ENCODE measurements at regions not wholly inside any gene's neighbourhood (a gene's known extent, or its start where the extent isn't known, plus 50 kb on each side); places are given as distances from the start of the nearest gene placed in this dataset.

DNA sequence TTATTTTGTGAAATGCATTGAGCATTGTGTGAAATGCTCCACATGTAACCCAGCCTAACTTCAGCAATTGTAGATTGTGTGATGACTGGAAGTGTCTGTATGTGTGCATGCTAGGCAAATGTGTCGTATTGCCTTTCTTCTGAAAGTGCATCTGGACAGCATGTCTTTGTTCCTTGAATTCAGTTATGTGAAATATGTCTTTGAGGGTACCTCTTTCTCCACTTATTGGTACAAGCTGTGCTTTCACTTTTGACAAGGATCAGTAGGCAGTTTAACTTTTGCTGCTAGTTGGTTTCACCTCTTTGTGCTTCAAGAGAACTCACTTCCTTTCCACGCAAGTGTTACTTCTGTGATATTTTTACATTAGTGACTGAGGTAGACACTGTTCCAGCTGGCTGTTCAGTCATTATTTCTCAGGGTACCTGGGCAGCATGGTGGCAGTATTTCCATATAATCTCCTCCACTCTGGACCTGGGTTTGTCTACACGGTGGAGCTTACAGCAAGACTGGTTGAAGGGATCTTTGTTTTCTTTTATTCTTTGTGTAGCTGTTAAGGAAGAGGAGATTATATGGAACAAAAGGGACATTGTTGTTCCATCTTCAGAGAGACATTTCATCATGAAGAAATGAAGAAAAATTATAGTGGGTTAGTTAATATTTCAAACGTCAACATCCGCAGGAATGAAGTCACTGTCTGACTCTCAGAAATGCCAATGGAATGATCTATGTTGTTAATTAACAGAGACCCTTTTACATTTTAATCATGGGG lies 175.4 kb downstream of the UTRN start:
- peak overlapping the region; percentile 73 for H3K27ac Mint-ChIP-seq
- H3K4me1 Mint-ChIP-seq: peaks cover 9% of the 10 kb centered on the region
- Histone ChIP-seq H4K20me1 (ENCODE audit: control insufficient read depth, insufficient read depth, low read length, poor library complexity, severe bottlenecking) (no peaks in the 10 kb centered on the region), H3K9ac (ENCODE audit: low read length) (no peak overlapping the region), H3K27me3 (replicated peaks in 1 of 4; ENCODE audit: control extremely low read depth in 1 of 4, control insufficient read depth in 3 of 4, insufficient read depth in 4 of 4, low read length in 3 of 4) (no peaks in the 10 kb centered on the region), H3K36me3 (replicated peaks in 1 of 2; ENCODE audit: control extremely low read depth in 1 of 2, control insufficient read depth in 1 of 2, extremely low read depth in 1 of 2, insufficient read depth in 2 of 2, low read length in 1 of 2) (peaks cover 0 to 85% of the 10 kb centered on the region in 2 experiments), H3K4me3 (ENCODE audit: control extremely low read depth in 1 of 5, extremely low read depth in 1 of 5, insufficient read depth in 1 of 5, low read depth in 2 of 5, low read length in 4 of 5) (no peak overlapping the region), H2AFZ (ENCODE audit: insufficient read depth, low read depth, low read length, poor library complexity, severe bottlenecking) (no peak overlapping the region), H3K9me3 (ENCODE audit: control extremely low read depth in 1 of 3, control insufficient read depth in 2 of 3, insufficient read depth in 1 of 3, low read length in 2 of 3) (no peaks in the 10 kb centered on the region), H3K4me2 (replicated peaks; ENCODE audit: low read depth, low read length, poor library complexity, severe bottlenecking) (no peak overlapping the region), H3K79me2 (ENCODE audit: control insufficient read depth, insufficient read depth, low read length) (no peaks in the 10 kb centered on the region), H3K27ac (ENCODE audit: low read length in 2 of 2) (peak overlapping the region in 1 of 2 donors; percentile 16), H3K4me1 (ENCODE audit: control insufficient read depth in 2 of 2, insufficient read depth in 2 of 2, low read length in 2 of 2) (peaks cover 3 to 6% of the 10 kb centered on the region in 2 donors)
- no peak overlapping the region for H3K4me3 Mint-ChIP-seq
- no peak for TF ChIP-seq EZH2 (IDR thresholded peaks at IDR 0.05; ENCODE audit: borderline replicate concordance, insufficient read depth, low read depth, low read length, poor library complexity, severe bottlenecking)
- TF ChIP-seq, protein P1, sequence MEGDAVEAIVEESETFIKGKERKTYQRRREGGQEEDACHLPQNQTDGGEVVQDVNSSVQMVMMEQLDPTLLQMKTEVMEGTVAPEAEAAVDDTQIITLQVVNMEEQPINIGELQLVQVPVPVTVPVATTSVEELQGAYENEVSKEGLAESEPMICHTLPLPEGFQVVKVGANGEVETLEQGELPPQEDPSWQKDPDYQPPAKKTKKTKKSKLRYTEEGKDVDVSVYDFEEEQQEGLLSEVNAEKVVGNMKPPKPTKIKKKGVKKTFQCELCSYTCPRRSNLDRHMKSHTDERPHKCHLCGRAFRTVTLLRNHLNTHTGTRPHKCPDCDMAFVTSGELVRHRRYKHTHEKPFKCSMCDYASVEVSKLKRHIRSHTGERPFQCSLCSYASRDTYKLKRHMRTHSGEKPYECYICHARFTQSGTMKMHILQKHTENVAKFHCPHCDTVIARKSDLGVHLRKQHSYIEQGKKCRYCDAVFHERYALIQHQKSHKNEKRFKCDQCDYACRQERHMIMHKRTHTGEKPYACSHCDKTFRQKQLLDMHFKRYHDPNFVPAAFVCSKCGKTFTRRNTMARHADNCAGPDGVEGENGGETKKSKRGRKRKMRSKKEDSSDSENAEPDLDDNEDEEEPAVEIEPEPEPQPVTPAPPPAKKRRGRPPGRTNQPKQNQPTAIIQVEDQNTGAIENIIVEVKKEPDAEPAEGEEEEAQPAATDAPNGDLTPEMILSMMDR (IDR thresholded peaks at IDR 0.05): no peak
- ChIA-PET CTCF (interaction anchor here (2.1 kb wide), 1 partner anchor 21 kb away, joined by 8 read pairs; no protein-coding TSS in a partner anchor), POLR2A (no interaction called here)
- intact Hi-C loops (cut with micrococcal nuclease): no loop called here
- ATAC-seq (ENCODE audit: low read depth): no peak
- 89% methylated on average over 3 of the region's 5 CpGs for WGBS (ENCODE audit: insufficient coverage)
- DNase-seq: no peak
- H3K9me3 Mint-ChIP-seq (ENCODE audit: insufficient read depth): no peaks in the 10 kb centered on the region
- no peaks in the 10 kb centered on the region for H3K27me3 Mint-ChIP-seq

DNA sequence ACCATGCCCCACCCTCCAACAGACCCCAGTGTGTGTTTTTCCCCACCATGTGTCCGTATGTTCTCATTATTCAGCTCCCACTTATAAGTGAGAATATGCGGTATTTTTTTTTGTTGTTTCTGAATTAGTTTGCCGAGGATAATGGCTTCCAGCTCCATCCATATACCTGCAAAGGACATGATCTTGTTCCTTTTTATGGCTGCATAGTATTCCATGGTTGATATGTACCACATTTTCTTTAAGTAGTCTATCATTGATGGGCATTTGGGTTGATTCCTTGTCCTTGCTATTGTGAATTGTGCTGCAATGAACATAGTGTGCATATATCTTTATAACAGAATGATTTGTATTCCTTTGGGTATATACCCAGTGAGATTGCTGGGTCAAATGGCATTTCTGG lies 176.9 kb downstream of the UTRN start:
- DNase-seq (no peak), ATAC-seq (ENCODE audit: low read depth) (no peak)
- H3K9ac ChIP-seq (ENCODE audit: low read length): no peak overlapping the region
- peaks cover 0 to 89% of the 10 kb centered on the region in 2 experiments for H3K36me3 ChIP-seq (replicated peaks in 1 of 2; ENCODE audit: control extremely low read depth in 1 of 2, control insufficient read depth in 1 of 2, extremely low read depth in 1 of 2, insufficient read depth in 2 of 2, low read length in 1 of 2)
- H4K20me1 ChIP-seq (ENCODE audit: control insufficient read depth, insufficient read depth, low read length, poor library complexity, severe bottlenecking): no peaks in the 10 kb centered on the region
- H3K4me1 ChIP-seq (ENCODE audit: control insufficient read depth in 2 of 2, insufficient read depth in 2 of 2, low read length in 2 of 2): peaks cover 3 to 6% of the 10 kb centered on the region in 2 donors
- intact Hi-C loops (cut with micrococcal nuclease): no loop called here
- H3K79me2 ChIP-seq (ENCODE audit: control insufficient read depth, insufficient read depth, low read length): no peaks in the 10 kb centered on the region
- WGBS (ENCODE audit: insufficient coverage): no CpG with 5 or more reads among the region's 3 CpGs
- no peaks in the 10 kb centered on the region for H3K27me3 ChIP-seq (replicated peaks in 1 of 4; ENCODE audit: control extremely low read depth in 1 of 4, control insufficient read depth in 3 of 4, insufficient read depth in 4 of 4, low read length in 3 of 4)
- Mint-ChIP-seq H3K4me3 (no peak overlapping the region), H3K4me1 (peaks cover 9% of the 10 kb centered on the region), H3K27me3 (no peaks in the 10 kb centered on the region), H3K9me3 (ENCODE audit: insufficient read depth) (no peaks in the 10 kb centered on the region), H3K27ac (no peak overlapping the region)
- no peak overlapping the region for H3K4me3 ChIP-seq (ENCODE audit: control extremely low read depth in 1 of 5, extremely low read depth in 1 of 5, insufficient read depth in 1 of 5, low read depth in 2 of 5, low read length in 4 of 5)
- POLR2A ChIA-PET: no interaction called here
- TF ChIP-seq, protein P1 (IDR thresholded peaks at IDR 0.05): no peak
- TF ChIP-seq EZH2 (IDR thresholded peaks at IDR 0.05; ENCODE audit: borderline replicate concordance, insufficient read depth, low read depth, low read length, poor library complexity, severe bottlenecking): no peak
- H3K9me3 ChIP-seq (ENCODE audit: control extremely low read depth in 1 of 3, control insufficient read depth in 2 of 3, insufficient read depth in 1 of 3, low read length in 2 of 3): no peaks in the 10 kb centered on the region
- CTCF ChIA-PET: interaction anchor here (0.8 to 1.5 kb wide), 2 partner anchors 16 to 19 kb away, joined by 3 read pairs; no protein-coding TSS in a partner anchor
- H2AFZ ChIP-seq (ENCODE audit: insufficient read depth, low read depth, low read length, poor library complexity, severe bottlenecking): no peak overlapping the region
- no peak overlapping the region for H3K4me2 ChIP-seq (replicated peaks; ENCODE audit: low read depth, low read length, poor library complexity, severe bottlenecking)
- no peak overlapping the region for H3K27ac ChIP-seq (ENCODE audit: low read length in 2 of 2)
